Stimulated activated CD8-positive, alpha-beta memory T cell treated with anti-CD3 and anti-CD28 coated beads, Interleukin-15, amount 100 ng/mL, for 4 hours (primary cell): ENCODE measurements at regions not wholly inside any gene's neighbourhood (a gene's known extent, or its start where the extent isn't known, plus 50 kb on each side); places are given as distances from the start of the nearest gene placed in this dataset.
"Not testable (repeated sequence)": the region's sequence is repeated elsewhere in the genome, so short reads cannot be mapped to it uniquely, and the experiment has no call there.

Experiments
- DNase-seq, 2 donors: peaks; one replicate each; pipeline ENCODE4 v3.0.0-alpha.2; 2020; ENCODE audit warnings: low read depth in 2 of 2

DNA sequence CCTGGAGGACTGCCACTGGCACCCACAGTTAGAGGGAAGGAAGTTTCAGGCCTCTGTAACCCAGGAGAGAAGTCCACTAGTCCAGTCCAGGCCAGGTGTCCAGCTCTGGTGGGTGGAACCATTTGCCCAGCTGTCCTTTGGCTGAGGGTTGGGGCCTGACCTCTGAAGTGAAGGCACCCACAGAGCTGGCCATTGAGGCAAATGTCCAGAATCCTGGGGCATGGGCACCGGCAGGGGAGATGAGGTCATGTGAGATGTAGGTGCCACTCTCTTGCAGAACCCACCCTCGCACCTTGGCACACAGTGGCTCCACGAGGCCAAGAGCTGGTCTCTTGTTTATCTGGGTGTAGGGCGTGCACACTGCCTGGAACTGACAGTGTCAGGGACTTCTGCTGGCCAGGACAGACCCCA, 162.8 kb downstream of the SMAD6 start:
- DNase-seq: no peak

DNA sequence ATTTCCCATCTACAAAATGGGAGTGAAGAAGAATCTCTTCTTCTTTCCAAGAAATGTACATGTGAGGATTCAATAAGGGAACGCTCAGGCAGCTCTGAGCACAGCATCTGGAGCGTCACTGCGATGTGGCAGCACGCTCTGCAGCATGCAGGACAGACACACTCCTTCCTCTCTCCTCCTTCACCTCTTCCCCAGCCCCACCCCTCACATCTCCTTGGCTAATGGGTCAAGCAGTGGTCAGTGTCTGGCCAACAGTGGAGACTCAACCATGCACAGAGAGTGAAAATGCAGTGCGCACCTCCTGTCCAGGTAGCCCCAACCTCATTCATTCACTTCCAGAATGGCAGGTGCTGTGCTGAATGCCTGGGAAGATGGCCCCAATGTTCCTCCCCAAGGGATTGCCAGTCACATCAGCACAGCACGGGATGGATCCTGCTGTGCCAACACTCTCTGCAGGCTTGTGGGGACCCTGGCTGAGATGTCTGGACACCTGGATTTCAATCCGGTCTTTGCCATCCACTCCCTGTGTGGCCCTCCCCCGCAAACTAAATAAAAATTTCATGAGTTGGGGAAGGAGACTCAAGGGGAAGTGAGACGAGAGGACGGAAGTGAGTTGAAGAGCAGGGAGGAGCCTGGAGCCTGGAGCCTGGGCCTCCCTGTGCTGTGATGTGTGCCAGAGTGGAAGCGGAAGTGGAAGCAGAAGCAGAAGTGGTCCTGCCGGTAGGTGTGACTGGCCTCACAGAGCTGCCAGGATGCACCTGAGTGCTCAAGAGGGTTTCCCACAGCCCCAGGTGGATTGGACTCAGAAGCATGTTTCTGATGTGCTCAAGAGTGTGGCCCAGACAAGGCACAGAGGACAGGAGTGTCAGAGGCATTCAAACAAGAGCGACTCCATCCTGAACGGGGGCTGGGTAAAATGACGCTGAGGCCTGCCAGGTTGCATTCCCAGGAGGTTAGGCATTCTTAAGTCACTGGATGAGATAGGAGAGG, 163.9 kb downstream of the SMAD6 start:
- no peak for DNase-seq

DNA sequence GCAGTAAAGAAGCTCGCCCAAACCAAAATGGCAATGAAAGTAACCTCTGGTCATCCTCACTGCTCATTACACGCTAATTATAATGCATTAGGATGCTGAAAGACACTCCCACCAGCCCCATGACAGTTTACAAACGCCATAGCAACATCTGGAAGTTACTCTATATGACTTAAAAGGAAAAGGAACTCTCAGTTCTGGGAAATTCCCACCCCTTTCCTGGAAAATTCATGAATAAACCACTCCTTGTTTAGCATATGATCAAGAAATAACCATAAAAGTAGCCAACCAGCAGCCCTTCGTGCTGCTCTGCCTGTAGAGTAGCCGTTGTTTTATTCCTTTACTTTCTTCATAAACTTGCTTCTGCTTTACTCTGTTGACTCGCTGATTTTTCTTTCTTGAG, 164.6 kb downstream of the SMAD6 start:
- DNase-seq: no peak

DNA sequence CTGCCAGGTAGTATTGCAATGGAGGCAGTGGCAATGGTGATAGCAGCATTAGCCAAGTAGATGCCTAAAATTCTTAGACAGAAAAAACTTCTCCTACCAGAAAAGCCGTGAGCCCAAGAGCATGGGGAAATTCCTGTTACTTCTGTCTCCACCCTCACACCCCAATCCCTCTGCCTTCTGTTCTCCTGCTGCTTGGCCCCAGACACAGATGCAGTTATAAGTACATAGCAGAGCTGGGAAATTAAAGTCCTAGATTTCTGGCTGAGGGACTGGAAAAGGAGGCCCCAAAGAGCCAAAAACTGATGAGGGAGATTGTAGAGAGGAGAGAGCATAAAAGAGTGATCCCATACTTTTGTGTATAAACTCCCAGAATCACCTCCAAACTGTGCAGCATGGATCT, 166.9 kb downstream of the SMAD6 start:
- DNase-seq: no peak

DNA sequence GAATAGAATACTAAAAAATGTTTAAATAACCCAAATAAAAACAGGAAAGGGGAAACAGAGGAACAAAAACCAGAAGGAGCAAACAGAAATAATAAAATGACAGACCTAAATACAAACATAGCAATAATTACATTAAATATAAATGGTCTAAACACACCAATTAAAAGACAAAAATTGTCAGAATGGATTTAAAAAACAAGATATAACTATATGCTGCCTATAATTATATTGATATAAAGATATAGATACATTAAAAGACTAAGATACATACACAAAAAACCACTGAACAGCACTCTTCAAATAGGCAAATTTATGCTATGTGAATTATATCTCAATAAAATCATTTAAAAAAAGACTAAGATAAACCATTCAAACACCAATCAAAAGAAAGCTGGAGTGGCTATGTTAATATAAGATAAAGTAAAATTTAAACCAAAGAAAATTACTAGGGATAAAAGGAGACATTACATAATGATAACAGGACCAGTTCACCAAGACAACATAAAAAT, 168.9 kb downstream of the SMAD6 start:
- DNase-seq: no peak

DNA sequence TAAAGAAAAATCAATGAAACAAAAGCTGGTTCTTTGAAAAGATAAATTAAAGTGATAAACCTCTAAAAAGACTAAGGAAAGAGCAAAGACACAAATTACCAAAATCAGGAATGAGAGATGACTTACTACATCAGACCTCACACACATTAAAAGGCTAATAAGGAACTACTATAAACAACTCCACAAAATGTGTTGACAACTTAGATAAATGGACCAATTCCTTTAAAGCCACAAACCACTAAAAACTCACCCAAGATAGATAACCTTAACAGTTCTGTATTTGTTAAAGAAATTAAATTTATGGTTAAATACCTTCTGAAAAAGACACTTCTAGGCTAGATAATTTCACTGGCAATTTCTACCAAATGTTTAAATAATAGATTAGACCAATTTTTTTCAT, 170.4 kb downstream of the SMAD6 start:
- no peak for DNase-seq

DNA sequence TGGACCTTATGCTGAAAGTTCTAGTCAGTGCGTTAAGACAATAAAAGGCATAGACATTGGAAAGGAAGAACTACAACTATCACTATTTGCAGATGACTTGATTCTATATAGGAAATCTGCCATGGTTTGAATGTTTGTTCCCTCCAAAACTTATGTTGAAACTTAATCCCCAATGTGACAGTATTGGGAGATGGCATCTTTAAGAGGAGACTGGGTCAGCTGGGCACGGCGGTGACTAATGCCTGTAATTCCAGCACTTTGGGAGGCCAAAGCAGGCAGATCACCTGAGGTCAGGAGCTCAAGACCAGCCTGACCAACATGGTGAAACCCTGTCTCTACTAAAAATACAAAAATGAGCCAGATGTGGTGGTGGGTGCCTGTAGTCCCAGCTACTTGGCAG, 171.3 kb downstream of the SMAD6 start:
- not testable (repeated sequence) for DNase-seq

DNA sequence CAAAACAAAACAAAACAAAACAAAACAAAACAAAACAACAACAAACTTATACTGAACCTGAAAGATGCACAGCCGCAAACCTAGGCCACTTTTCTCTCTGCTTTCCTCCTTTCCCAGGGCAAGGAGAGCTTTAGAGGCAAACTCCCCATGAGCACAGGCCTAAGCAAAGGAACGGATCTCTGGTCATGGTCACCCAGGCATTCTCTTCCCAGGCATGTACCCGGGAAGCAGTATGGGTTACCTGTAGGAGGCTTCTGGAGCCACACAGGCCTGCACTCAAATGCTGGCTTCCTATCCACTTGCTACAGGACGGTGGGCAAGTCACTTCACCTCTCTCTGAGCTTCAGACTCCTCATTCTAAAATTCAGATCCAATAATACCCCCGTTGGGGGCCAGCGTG, 171.8 kb downstream of the SMAD6 start:
- DNase-seq: no peak

DNA sequence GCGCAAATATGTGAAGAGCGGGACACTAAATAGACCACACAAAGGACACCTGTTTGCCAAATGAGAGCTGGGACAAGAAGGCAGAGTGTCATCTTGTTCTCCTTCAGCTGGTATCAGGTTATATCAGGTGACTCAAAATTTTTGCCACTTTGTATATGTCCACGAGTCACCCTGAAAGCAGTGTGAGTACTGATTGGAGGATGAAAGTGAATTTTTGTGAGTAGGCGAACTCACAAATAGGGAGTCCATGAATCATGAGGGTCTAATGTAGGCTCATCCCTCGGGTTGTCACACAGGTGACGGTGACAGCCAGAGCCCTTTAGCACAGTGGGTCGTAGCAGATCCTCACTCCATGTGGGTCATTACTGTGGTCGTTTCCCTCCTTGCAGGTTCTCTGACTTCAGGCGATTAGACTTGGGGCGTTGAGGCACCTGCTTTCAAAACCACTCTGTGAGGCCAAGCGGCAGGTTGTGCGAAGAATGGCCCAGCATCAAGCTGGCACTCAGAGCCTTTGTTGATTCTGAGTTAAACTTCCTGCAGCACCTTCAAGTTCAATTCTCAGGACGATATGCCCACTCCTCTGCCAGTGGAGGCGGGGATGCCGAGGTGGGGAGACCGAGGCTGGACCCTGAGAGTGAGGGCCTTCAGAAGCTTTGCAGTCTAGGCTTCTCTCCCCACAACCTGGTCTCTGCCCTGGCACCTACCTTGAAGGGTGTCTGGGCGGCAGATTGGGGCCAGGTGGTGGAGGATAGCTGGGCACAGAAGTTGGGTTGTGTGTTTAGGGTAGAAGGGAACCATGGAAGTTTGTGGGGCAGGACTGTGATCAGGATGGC, 173.8 kb downstream of the SMAD6 start:
- no peak for DNase-seq

DNA sequence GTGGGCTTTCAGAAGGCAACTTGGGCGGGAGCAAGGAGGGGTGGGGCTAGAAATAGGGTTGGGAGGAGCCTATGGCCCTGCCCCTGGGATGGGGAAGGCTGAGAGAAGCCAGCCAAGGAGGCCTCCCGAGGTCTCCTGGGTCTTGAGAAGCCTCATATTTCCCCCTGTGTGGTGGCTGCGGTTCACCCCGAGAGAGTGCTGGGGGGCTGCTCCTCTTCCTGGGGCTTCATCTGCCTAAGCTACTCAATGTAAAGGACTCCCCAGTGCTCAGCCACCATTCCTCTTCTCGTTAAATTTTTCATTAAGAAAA, 174.3 kb downstream of the SMAD6 start:
- DNase-seq: no peak

DNA sequence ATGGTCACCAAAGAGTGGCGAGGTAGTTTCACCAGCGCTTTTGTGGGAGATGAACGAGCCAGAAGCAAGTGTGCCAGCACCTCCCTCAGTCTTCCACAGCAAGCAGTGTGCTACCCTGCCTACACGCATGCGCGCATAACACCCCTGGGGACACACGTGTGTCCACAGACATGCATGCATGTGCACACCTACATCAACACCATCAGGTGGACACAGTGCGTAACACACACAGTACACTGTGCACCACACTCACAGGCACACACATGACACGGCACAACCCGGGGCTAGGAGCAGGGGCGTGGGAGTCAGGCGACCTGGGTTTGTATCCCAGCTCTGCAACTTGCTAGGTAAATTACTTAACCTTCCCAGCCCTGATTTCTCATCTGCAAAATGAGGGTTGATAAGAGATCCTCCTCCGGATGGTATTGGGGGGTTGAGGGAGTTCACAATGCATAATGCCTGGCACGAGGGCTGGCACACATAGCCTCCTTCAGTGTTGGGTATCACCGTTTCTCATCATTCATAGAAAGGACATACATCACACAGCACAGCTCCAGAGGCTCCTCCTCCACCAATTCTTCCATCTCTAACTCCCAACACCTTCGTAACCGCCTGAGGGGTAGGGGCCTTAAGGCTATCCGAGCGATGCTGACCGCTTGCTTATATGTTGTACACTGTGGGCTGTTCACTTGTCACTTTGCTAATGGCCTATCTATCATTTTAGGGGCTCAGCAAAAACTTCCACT, 174.9 kb downstream of the SMAD6 start:
- DNase-seq: no peak

DNA sequence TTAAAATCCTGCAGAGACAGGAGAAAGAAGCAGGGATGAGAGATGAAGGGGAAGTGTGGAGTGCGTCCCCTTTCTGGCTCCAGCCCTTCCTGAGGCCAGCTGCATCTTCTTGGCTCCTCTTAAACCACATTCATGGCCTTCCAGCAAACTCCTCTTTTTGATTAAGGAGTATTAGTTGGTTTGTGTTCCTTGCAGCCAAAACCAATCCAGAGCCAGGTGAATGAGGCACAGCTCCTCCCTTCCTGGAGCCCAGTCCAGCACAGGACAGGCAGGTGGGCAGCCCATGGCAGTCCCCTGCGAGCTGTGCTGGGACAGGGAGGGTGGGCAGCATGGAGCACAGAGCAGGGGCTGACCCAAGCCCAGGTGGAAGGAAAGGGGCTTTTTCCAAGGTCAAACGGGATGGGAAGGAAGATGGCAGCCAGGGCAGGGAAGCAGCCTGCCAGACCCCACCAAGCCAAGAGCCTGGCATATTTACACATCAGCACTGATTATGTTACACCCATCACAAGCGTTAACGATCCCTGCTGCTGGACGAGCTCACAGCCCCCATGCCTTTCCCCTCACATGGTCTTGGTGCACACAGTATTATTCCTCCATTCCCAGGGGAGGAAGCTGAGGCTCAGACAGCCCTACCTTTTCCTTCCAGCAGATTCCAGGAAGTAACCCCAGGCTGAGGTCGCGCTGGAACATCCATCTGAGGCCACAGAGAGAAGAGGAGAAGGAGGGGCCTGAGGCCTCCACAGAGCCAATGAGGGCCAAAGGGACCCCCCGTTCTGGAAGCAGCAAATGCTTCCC, 175.6 kb downstream of the SMAD6 start:
- DNase-seq: no peak

DNA sequence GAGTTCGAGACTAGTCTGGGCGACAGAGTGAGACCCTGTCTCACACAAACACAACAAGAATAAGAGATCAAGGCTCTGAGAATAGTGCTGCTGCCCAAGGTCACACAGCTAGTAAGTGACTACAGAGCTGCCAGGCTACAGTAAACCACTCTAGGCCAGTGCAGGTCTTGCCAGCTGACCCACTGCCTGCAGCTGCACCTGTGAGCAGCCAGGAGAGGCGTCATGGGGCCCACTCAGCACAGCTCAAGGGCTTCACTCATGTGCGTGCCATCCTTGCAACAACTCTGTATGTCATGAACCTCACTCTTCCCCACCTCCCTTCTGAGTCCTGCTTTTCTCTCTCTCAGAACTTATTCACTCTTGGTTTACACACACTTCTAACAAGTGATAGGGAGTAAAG, 176.7 kb downstream of the SMAD6 start:
- DNase-seq: no peak

DNA sequence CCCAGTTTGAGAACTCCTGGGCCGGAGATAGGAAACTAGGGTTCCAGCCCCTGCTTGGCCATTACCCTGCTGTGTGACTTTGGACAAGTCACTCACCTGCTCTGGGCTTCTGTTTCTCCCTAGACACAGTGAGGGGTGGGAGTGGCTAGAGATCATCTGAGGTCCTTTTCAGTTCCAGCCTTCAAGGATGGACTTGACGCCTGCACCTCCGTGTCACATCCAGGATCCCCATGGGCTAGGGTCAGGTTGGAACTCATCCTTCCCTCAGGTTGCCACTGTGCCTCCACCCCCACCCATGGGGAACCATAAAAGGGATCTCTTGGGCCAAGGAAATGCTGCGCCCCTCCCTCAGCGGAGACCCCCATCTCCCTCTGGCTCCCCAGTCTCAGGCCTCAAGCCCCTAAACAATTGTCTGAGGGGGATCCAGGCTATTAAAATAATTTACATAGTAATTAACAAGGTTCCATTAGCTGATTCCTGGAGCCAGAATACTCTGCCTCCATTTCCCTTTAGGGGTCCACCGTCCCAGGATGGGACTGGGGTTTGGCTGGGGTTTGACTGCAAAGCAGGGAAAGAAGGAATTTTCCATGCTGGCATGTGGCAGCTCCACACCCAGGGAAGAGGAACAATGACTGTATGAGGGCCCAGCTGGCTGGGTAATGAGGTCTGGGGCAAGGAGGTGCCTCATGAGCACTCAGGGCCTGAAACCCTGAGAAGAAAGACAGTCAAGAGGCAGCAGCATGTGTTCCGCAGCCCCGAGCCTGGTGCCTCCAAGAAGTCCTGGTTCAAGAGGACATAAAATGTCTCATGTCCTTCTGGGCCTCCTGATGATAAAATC, 177.7 kb downstream of the SMAD6 start:
- DNase-seq: no peak

DNA sequence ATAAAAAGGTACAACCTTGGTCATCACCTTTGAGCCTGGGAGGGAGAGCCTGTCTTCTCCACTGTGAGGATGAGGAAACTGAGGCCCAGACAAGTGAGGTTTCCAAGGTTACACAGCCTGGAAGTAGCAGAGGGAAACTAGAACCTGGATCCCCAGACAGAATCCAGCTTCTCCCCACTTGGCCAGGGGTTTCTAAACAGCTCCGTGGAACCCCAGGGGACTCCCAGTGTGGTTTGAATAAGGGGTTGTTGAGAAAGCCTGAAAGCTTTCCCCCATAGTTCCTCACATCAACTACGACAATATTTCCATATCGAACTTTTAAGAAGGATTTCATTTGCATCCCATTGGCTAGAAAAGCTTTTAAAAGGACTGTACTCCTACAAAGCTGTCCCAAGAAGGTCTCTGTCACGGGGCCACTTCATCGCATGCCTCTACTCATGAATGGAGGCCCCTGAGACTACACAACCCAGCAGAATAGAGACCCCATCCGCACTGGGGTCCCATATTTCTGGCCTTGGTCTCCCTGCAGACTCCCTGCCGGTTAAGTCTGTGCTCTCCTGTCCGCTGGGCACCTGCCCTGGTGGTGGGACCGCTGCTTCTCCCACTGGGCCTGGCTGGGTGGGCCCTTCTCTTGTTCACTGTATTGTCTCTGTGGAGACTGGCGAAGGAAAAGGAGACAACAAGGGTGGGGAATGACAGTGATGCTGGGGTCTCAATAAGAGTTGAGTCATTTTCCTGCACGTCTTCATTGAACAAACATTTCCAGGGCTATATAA, 178.5 kb downstream of the SMAD6 start:
- DNase-seq: no peak

DNA sequence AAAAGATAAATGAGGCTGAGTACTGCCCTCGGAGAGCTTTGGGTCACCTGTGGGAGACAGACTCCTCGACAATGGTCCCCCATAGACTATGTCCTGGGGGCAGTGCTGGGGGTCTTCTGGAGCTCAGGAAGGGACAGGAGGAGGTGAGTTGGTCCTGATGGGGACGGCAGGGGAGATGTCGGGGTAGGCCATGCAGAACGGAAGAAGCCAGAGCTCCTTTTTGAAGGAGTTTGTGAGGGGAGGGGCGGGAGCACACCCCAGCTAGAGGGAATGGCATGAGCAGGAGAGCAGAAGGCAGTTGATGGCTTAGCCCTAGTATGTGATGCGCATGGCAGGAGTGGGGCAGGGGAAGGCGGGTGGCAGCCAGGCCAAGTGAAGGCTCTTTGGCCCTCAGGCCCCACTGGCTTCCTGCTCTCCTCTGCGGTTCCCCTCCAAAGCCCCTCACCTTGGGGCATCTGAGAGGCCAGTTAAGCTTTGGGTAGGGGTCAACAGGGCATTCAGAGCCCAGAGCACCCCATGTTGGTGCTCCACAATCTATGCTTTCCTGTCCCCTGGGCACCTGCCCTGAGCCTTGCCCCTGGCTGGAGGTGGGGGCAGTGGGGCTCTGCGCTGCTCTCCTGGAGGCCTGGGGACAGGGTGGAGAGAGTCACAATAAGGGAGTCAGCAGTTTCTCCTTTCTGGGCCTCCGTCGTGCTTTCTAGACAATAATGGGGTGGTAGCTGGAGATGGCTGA, 179.3 kb downstream of the SMAD6 start:
- no peak for DNase-seq

DNA sequence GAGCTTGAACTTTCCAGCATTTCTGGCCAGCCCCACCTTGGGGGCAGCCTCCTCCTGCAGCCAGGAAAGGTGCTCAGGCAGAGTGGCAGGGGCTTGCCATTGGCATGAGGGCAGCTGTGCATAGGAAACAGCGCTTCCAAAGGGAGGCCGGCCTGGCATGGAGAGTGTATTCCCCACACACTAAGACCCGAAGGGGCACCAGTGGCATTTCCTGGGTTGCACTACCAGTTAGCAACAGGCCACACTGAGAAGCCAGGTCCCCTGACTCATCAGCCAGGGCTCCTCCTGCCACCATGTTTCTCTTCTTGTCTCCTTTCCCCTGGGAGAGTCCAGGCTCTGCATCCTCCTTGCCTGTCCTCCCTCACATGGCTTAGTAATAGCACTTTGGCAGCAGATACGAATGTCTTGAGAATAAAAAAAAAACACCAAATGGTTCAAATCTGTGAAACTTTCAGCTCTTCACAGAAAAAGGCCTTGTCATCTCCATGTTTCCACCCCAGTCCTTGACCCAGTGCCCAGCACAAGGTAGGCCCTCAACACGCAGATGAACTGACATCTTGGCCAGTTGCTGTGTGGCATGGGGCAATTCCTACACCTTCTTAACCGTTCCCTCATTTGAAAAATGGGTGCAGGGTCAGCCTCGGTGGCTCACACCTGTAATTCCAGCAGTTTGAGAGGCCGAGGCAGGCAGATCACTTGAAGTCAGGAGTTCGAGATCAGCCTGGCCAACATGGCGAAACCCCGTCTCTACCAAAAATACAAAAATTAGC, 180.4 kb downstream of the SMAD6 start:
- no peak for DNase-seq

DNA sequence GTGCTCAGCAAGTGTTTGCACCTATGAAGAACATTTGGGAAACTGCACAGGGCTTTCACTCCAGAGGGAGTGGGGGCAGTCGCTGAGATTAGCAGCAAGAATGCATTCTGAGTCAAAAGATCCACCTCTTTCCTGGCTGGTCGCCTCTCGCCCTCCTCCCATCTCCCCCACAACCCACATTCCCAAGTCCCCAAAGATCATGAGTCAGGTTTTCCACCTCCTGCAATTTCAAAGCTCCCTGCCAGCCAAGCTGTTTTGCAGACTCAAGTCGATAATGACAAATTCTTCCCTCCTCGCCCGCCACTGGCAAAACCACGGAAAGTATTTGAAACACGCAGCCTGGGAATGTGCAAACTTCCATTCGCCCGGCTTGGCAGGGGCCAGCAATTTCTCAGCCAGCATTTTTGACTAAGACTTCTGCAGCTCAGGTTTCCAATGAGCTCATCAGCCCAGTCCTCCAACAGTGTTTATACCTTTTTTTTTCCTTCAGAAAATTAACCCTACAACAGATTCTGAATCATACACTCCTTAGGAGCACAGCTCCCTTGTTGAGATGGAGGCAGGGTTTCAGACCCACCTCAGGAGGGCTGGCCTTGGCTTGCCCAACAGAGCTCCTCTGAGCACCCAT, 181.4 kb downstream of the SMAD6 start:
- DNase-seq: no peak
